Hematopoietic multipotent progenitor cell treated with erythropoietin and hydrocortisone succinate and interleukin-3 and kit ligand, for 8 days (in vitro differentiated cells): ENCODE measurements at regions not wholly inside any gene's neighbourhood (a gene's known extent, or its start where the extent isn't known, plus 50 kb on each side); places are given as distances from the start of the nearest gene placed in this dataset.

Experiments
- DNase-seq: peaks from one replicate; pipeline ENCODE4 v3.0.0-alpha.2; 2015

GRCh38 chr11:23974601-23975000 is 522.3 kb upstream of the LUZP2 start:
- no peak for DNase-seq

DNA sequence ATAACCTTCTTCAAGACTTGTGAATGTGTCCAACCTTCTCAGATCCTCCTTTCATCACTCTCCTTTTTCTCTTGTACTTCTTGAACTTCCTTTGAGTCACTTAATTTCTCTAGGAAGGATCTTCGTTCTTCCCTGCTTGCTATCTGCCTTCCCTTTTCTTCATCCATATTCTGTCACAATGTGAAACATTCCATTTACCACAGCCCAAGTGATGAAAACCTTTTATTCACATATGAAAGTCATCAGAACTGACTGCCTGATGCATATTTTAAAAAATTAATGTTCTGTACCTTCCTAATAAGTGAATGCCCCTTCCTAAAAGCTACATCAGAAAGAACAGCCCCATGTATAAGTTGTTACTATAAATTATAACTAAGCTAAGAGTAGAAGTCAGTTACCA is 520.4 kb upstream of the LUZP2 start:
- DNase-seq = no peak

- DNase-seq = no peak
Measured at GRCh38 chr11:23976841-23977271, 520.0 kb upstream of the LUZP2 start.

GRCh38 chr11:23988381-23989006 is 508.4 kb upstream of the LUZP2 start:
- DNase-seq = no peak

DNA sequence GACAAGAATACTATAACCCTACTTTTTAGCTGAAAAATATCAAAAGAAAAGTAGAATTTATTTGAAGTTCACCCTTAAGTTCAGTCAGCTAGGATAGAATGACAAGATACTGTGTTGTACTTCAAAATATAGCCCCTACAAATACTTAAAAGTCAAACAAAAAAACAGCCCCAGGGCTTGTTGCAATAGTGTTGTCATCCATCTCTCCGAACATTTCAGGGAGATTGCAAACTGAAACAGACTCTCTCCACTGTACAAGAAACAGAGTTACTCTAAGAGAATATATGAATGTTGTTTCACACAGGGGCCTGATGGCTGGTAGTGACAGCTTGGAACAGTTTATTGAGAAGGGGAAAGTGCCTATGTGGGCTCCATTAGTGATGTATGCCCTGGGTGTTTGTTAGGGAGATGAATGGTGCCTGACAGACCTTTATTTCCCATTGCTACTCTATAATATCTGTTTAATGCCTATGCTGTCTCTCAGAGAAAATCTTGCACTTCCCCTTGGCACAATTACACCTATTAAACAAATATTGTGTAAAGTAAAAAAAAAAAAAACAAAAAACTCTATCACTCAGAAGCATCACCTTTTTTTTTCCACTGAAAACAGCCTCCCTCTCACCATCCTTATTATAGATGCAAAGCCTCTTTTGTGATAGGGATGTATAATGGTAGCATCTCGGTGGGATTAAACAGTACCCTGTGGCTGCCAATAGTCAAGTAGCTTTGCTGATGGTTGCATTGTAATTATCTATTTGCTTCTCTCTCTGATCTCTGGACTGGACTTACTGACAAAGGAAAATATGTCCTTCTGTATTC is 506.3 kb upstream of the LUZP2 start:
- DNase-seq = no peak

DNA sequence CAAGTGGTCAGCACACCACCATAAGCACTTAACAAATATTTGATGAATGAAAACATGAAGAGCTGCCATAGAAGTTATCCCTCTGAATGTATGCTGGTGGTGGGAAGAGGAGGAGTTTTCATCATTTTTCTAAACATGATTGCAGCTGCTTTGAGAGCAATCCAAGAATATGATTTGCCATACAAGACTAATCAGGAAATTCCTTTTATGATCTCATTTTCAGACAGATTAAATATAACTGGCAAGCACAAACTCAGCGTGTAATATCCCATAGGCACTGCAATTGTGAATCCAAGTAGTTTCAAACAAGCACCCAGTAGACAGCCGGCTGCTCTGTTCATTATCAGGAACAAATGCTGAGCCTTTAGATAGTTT is 505.7 kb upstream of the LUZP2 start:
- no peak for DNase-seq

DNA sequence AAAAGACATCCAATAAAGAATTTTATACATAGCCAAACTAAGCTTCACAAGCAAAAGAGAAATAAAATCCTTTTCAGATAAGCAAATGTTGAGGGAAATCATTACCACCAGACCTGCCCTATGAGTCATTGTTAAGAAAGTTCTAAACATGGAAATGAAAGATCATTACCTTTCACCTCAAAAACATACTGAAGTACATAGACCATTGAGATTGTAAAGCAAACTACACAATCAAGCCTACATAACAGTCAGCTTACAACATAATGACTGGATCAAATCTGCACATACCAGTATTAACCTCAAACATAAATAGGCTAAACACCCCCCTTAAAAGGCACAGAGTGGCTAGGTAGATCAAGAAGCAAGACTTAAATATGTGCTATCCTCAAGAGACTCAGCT is 501.0 kb upstream of the LUZP2 start:
- DNase-seq = no peak

GRCh38 chr11:23997356-23997755 is 499.5 kb upstream of the LUZP2 start:
- DNase-seq = no peak

DNA sequence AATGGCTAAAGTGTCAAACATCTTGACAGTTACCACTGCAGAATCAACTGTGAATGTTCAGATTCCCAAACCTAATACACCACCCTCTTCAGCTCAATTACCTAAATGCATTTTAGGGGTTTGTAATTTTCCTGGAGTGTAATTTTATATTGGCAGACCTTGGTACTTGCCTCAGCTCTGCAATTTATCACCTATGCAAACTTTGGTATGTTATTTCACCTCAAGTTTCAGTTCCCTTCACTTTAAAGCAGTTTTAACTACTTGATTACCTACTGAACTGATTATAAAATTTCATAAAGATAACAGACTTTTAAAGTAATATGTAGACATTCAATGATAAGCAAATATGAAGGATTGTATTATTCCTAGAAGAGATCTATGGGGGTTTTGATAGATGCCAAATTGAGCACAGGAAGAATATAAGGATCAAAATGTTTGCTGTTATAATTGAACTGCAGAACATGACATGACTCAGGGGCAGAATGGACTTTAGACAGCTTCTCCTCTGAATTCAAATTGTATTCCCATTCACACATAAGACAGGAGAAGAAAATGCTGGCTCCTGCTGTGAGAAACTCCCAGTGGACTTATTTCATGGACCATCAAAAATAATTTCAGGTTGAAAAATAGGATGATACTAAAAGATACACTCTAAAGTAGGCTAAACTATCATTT is 491.5 kb upstream of the LUZP2 start:
- no peak for DNase-seq

DNA sequence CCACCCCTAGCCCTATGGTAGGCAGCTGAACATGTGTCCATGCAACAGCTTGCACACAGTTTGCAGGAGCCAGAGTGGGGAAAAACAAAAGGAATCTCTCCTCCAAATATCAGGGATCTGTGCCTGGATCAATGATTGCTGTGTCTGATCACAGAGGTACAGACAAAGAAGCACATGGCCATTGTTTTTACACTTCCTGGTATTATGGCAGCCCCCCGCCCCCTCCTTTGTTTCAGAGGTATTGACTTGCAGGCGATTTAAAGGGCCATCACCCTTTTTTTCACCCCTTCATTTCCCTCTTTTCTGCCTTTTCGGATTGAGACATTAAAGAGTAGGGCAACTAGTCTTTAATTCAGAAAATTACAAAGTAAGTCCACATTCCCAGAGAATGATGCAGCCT is 453.0 kb upstream of the LUZP2 start:
- no peak for DNase-seq

- DNase-seq = no peak
Measured at GRCh38 chr11:24046731-24047130, 450.1 kb upstream of the LUZP2 start.

GRCh38 chr11:24056051-24056450 is 440.8 kb upstream of the LUZP2 start:
- DNase-seq = no peak

DNA sequence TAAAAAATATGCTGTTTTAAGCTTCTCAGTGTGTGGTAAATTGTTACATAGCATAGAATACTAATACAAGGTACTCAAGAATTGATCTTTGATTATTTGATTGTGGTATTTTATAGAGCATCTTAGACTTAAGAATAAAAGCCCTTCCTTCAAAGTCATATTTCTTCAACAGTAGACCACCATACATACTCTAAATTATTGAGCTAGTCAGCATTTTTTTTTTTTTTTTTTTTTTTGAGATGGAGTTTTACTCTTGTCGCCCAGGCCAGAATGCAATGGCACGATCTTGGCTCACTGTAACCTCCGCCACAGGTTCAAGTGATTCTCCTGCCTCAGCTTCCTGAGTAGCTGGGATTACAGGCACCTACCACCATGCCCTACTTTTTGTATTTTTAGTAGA is 436.7 kb upstream of the LUZP2 start:
- DNase-seq = no peak

DNA sequence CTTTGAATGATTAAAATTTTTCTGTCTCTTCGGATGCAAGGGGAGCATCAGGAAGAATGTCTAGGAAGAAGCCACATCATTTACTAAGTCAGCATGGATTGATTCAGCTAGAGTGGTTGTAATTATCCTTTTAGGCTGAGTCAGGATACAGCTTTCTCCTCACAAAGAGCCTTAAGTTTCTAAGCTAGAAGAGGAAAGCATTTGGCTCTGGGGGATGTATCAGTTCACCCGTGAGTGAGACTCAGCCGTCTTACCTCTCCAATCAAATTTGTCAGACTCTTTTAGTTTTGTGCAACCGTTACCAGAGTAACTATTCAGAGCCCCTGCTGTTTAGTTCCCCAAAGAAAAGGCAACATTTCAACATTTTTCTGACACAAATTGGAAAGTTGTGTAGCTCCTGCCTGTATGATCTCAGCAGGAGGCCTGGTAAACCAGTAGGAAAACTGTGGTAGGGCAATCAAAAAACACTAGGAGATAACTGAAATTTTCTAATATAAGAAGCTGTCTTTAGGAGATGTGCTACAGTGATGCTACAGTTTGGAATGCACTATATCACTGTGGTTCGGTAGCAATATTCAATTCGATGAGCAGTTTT is 432.4 kb upstream of the LUZP2 start:
- no peak for DNase-seq

DNA sequence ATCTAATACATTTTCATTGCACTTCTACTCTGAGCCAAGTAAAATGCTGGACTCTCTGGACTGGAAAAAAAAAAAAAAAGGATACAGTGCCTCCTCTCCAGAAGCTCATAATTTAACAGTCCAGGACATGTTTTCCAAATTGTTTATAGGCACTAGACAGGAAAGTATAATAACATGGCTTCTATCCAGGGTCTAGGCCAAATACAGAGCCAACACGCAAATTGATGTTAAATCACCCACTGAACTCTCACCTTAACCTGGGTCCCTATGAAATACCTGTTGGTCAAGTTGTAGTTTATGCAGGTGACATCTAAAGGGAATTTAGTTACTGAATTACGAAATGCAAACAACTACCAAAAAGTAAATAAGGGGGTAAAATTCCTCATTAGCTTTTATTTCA is 428.7 kb upstream of the LUZP2 start:
- DNase-seq = no peak

DNA sequence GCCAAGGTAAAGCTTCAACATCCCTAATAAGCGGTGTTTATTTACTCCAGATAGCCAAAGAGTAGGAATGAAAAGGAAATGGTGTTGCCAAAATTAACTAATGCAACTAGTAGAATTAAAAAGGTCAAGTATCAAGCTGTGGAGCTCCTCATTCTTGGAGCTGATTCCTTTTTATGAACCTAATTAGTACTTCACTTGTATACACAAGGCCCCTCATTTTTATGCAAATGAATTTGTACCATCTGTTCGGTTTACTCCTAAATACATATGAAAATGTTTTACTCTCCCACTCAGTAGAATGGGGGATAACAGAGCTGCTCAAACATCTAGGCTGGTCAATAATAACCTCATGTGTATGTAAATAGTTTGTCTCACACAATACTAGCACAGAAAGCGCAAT is 426.4 kb upstream of the LUZP2 start:
- DNase-seq = no peak

- DNase-seq = no peak
Measured at GRCh38 chr11:24078018-24078417, 418.8 kb upstream of the LUZP2 start.

DNA sequence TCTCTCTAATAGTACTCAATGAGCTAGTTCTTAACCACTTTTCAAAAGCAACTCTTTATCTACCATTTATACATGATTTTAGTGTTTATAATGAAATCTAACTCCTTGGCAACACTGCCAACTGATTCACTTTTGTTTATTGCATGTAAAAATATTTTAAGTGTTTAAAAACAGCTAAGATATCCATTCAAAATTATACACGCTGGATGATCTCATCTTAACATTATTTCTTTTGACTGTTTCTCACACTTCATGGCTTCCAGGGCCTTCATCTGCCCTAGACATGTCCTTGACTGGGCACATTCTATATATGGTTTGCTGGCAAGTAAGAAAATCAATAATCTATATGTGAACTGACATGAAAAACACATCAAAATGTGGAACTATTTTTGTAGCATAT is 414.6 kb upstream of the LUZP2 start:
- DNase-seq = no peak

- no peak for DNase-seq
Measured at GRCh38 chr11:24082860-24083259, 414.0 kb upstream of the LUZP2 start.

DNA sequence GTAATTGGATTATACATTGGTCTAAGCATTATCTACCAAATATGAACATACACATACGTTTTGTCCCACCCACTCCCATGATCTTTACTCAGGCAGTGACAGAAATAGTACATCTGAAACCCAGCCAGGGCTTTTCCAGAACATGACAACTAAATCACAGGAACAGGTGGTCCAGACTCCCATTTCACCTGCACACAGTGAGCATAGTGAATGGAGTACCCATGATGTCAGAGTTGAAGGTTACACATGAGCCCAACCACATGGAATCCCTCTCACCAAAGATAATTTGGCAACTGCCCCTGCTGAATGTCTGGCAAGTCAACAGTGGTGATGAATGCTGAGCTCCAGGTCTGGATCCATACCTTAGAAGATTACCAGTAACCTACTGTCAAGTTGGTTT is 411.9 kb upstream of the LUZP2 start:
- no peak for DNase-seq

DNA sequence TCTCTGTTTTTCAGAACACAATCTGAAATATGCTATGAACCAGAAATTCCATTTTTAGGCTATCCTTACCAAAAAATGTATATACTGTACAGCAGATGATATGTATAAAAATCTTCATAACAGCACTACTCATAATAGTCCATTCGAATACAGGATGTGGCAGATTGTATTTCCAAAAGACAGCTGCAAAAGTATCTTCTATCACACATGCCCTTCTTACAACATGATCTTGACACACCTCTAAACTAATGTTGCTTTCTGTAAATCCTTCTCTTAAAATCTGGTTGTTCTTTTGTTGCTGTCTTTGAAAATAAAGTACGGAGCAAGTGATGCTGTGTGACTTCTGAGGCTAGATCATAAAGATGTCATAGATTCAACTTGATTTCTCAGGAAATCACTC is 409.9 kb upstream of the LUZP2 start:
- no peak for DNase-seq

GRCh38 chr11:24091594-24091993 is 405.3 kb upstream of the LUZP2 start:
- no peak for DNase-seq

GRCh38 chr11:24093375-24093774 is 403.5 kb upstream of the LUZP2 start:
- no peak for DNase-seq

- no peak for DNase-seq
Measured at GRCh38 chr11:24108609-24109008, 388.2 kb upstream of the LUZP2 start.
